Esophagus muscularis mucosa (tissue), 3 donors: ENCODE measurements at regions not wholly inside any gene's neighbourhood (a gene's known extent, or its start where the extent isn't known, plus 50 kb on each side); places are given as distances from the start of the nearest gene placed in this dataset.
"Not testable (repeated sequence)": the region's sequence is repeated elsewhere in the genome, so short reads cannot be mapped to it uniquely, and the experiment has no call there.

ENCODE experiments used
- POLR2A ChIP-seq: fragments of 450-650 bp; IDR thresholded peaks from one replicate; pipeline ENCODE4 v1.6.1; 2017; ENCODE audit warnings: antibody characterized with exemption, moderate library complexity, mild to moderate bottlenecking, low read depth
- POLR2AphosphoS5 ChIP-seq, 2 donors: sonication (generic); formaldehyde crosslinking; IDR thresholded peaks; one replicate each; pipeline ENCODE4 v1.6.1; 2017; ENCODE audit warnings: antibody characterized with exemption in 2 of 2
- TF ChIP-seq, protein P1 (sequence below), 3 experiments: fragments of 200-600 bp in 2 of 3; fragments of 450-650 bp in 1 of 3; sonication (generic) in 2 of 3; IDR thresholded peaks; one replicate each; pipeline ENCODE4 v1.5.1; 2017 to 2019; ENCODE audit warnings: antibody characterized with exemption in 3 of 3, mild to moderate bottlenecking in 2 of 3, moderate library complexity in 1 of 3

DNA sequence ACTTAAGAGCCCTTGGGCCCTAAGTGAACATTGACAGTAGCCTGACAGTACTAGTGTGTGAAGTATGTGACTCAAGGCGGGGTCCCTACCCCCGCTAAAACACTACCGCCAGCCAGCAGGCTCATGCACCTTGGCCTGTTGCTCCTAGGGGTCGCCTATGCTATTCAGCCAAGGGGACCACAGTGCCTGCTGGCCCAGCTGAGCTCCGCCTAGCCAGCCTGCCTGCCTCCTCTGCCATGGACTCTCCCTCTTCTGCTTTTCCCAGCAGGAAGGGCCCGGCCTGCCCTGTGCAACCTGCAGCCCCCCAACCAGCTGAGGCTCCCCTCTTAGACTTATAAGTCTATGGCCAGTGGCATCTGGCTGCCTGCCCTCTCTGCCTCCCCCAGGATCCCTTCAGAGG, 193.1 kb downstream of the MSX2 start:
- not testable (repeated sequence) for TF ChIP-seq POLR2A; POLR2AphosphoS5 (IDR thresholded peaks at IDR 0.05)
- TF ChIP-seq, protein P1, sequence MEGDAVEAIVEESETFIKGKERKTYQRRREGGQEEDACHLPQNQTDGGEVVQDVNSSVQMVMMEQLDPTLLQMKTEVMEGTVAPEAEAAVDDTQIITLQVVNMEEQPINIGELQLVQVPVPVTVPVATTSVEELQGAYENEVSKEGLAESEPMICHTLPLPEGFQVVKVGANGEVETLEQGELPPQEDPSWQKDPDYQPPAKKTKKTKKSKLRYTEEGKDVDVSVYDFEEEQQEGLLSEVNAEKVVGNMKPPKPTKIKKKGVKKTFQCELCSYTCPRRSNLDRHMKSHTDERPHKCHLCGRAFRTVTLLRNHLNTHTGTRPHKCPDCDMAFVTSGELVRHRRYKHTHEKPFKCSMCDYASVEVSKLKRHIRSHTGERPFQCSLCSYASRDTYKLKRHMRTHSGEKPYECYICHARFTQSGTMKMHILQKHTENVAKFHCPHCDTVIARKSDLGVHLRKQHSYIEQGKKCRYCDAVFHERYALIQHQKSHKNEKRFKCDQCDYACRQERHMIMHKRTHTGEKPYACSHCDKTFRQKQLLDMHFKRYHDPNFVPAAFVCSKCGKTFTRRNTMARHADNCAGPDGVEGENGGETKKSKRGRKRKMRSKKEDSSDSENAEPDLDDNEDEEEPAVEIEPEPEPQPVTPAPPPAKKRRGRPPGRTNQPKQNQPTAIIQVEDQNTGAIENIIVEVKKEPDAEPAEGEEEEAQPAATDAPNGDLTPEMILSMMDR (IDR thresholded peaks at IDR 0.05): not testable (repeated sequence)
